ENCODE measurements at regions not wholly inside any gene's neighbourhood (a gene's known extent, or its start where the extent isn't known, plus 50 kb on each side); places are given as distances from the start of the nearest gene placed in this dataset.

DNA sequence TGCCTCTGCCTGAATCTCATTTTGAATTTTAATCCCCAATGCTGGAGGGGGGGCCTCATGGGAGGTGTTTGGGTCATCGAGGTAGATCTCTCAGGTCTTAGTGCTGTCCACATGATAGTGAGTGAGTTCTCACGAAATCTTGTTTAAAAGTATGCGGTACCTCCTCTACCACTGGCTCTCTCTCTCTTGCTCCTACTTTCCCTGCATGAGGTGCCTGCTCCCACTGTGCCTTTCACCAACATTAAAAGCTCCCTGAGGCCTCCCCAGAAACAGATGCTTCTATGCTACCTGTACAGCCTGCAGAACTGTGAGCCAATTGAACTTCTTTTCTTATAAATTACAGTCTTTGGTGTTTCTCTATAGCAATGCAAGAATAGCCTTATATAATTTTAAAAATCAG lies 560.7 kb upstream of the CPEB2 start:
- no peaks in the 10 kb centered on the region for H3K36me3 ChIP-seq
- no peaks in the 10 kb centered on the region for H3K27me3 ChIP-seq (replicated peaks; ENCODE audit: insufficient read depth)
- H3K4me3 ChIP-seq, result no peak overlapping the region
- DNase-seq (ENCODE audit: low spot score), result no peak
- no peaks in the 10 kb centered on the region for H3K4me1 ChIP-seq (replicated peaks)
- H3K27ac ChIP-seq, result no peak overlapping the region
- intact Hi-C loops (cut with DNase I), result no loop called here
- TF ChIP-seq POLR2A (IDR thresholded peaks at IDR 0.05) (no peak), POLR2AphosphoS5 (IDR thresholded peaks at IDR 0.05) (no peak)
- TF ChIP-seq, protein P1, sequence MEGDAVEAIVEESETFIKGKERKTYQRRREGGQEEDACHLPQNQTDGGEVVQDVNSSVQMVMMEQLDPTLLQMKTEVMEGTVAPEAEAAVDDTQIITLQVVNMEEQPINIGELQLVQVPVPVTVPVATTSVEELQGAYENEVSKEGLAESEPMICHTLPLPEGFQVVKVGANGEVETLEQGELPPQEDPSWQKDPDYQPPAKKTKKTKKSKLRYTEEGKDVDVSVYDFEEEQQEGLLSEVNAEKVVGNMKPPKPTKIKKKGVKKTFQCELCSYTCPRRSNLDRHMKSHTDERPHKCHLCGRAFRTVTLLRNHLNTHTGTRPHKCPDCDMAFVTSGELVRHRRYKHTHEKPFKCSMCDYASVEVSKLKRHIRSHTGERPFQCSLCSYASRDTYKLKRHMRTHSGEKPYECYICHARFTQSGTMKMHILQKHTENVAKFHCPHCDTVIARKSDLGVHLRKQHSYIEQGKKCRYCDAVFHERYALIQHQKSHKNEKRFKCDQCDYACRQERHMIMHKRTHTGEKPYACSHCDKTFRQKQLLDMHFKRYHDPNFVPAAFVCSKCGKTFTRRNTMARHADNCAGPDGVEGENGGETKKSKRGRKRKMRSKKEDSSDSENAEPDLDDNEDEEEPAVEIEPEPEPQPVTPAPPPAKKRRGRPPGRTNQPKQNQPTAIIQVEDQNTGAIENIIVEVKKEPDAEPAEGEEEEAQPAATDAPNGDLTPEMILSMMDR (IDR thresholded peaks at IDR 0.05), result no peak
- 77% methylated on average over 3 of the region's 3 CpGs for WGBS
- no peaks in the 10 kb centered on the region for H3K9me3 ChIP-seq

DNA sequence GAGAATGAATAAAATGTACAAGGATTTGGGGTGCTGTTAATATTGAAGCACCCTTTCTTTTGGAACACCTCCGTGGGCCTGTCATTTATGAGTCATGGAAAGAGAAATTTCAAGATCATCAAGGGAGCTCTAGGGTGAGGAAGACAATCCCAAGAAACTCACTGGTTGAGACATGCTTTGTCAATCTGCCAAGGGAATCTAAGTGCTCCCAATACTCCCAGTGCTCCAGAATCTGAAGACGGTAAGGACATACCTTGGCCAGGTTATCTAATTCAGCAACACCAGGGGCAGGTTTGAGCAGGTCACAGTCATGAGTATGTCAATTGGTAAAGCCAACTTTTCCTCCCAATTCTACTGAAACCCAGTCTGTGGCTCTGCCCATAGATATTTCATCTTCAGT lies 556.4 kb upstream of the CPEB2 start:
- WGBS, result 63% methylated on average over 2 of the region's 2 CpGs
- Histone ChIP-seq H3K9me3 (no peaks in the 10 kb centered on the region), H3K27ac (no peak overlapping the region), H3K4me1 (replicated peaks) (no peaks in the 10 kb centered on the region), H3K27me3 (replicated peaks; ENCODE audit: insufficient read depth) (no peaks in the 10 kb centered on the region), H3K36me3 (no peaks in the 10 kb centered on the region), H3K4me3 (no peak overlapping the region)
- peak; percentile 4 for DNase-seq (ENCODE audit: low spot score)
- TF ChIP-seq, protein P1 (IDR thresholded peaks at IDR 0.05), result no peak
- TF ChIP-seq POLR2A (IDR thresholded peaks at IDR 0.05) (no peak), POLR2AphosphoS5 (IDR thresholded peaks at IDR 0.05) (no peak)
- intact Hi-C loops (cut with DNase I), result no loop called here

DNA sequence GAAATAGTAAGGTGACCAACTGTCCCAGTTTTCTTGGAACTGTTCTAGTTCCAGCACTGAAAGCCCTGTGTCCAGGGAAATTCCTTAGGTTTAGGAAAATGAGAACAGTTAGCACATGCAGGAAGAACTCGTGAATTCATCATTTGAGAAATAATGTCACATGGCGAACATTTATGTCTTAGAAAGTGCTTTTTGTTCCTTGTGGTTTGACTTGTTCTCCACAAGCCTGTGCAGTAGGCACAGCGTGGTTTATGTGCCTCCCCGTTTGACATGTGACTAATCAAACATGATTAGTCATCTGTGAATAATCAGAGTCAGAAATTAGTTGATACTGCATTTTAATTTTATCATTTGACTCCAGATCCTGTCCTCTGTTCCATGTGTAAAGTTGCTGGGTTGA lies 556.0 kb upstream of the CPEB2 start:
- TF ChIP-seq POLR2A (IDR thresholded peaks at IDR 0.05), result no peak
- TF ChIP-seq, protein P1 (IDR thresholded peaks at IDR 0.05), result no peak
- TF ChIP-seq POLR2AphosphoS5 (IDR thresholded peaks at IDR 0.05), result no peak
- H3K27ac ChIP-seq, result no peak overlapping the region
- intact Hi-C loops (cut with DNase I), result no loop called here
- no peaks in the 10 kb centered on the region for H3K36me3 ChIP-seq
- no peaks in the 10 kb centered on the region for H3K4me1 ChIP-seq (replicated peaks)
- H3K27me3 ChIP-seq (replicated peaks; ENCODE audit: insufficient read depth), result no peaks in the 10 kb centered on the region
- 38% methylated on average over 4 of the region's 4 CpGs for WGBS
- DNase-seq (ENCODE audit: low spot score), result no peak
- no peak overlapping the region for H3K4me3 ChIP-seq
- H3K9me3 ChIP-seq, result no peaks in the 10 kb centered on the region

DNA sequence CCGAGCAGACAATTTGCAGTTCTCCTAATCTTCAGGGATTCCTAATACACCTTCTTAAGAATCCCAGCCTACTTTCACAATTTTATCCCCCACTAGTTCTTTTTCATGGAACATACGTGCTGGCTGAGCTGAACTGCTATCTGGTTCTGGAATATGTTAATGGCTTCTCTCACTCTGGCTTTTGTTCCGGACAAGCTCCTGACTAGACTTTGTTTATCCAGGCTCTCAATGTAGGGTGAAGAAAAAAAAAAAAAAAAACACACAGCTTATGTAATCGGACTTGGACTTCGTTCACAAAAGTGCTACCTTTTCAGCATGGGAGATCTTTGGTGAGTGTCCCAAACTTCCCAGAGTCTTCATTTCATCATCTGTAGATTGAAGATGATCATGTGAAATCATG lies 555.4 kb upstream of the CPEB2 start:
- intact Hi-C loops (cut with DNase I), result no loop called here
- Histone ChIP-seq H3K9me3 (no peaks in the 10 kb centered on the region), H3K27me3 (replicated peaks; ENCODE audit: insufficient read depth) (no peaks in the 10 kb centered on the region), H3K36me3 (no peaks in the 10 kb centered on the region), H3K4me1 (replicated peaks) (no peaks in the 10 kb centered on the region), H3K27ac (no peak overlapping the region), H3K4me3 (no peak overlapping the region)
- 70% methylated on average over 5 of the region's 5 CpGs for WGBS
- TF ChIP-seq, protein P1 (IDR thresholded peaks at IDR 0.05), result no peak
- TF ChIP-seq POLR2AphosphoS5 (IDR thresholded peaks at IDR 0.05), result no peak
- no peak for TF ChIP-seq POLR2A (IDR thresholded peaks at IDR 0.05)
- no peak for DNase-seq (ENCODE audit: low spot score)

DNA sequence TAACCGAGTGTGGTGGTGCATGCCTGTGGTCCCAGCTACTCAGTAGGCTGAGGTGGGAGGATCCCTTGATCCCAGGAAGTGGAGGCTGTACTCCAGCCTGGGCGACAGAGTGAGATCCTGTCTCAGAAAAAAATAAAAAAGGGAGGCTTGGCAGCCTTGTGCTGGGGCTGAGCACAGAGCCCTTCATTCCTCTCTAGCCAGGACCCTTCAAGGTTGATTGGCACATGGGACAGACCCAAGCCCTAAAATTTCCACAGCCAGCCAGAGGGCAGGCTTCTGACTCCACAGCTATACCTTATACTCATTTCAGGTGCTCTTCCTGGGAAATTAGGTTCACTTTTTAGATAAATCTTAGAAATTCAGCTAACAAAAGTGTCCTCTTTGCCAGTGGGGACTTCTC lies 553.0 kb upstream of the CPEB2 start:
- intact Hi-C loops (cut with DNase I), result no loop called here
- no peaks in the 10 kb centered on the region for H3K36me3 ChIP-seq
- WGBS, result 77% methylated on average over 2 of the region's 2 CpGs

More for the DNA sequence above, 553.0 kb upstream of the CPEB2 start:
- no peak overlapping the region for H3K27ac ChIP-seq
- H3K4me1 ChIP-seq (replicated peaks), result no peaks in the 10 kb centered on the region
- no peak for DNase-seq (ENCODE audit: low spot score)
- H3K4me3 ChIP-seq, result no peak overlapping the region
- H3K27me3 ChIP-seq (replicated peaks; ENCODE audit: insufficient read depth), result no peaks in the 10 kb centered on the region
- TF ChIP-seq POLR2A (IDR thresholded peaks at IDR 0.05), result no peak
- TF ChIP-seq POLR2AphosphoS5 (IDR thresholded peaks at IDR 0.05), result no peak
- TF ChIP-seq, protein P1 (IDR thresholded peaks at IDR 0.05), result no peak
- no peaks in the 10 kb centered on the region for H3K9me3 ChIP-seq
